ENCODE measurements at regions not wholly inside any gene's neighbourhood (a gene's known extent, or its start where the extent isn't known, plus 50 kb on each side); places are given as distances from the start of the nearest gene placed in this dataset.

- no peak for TF ChIP-seq CTCF (IDR thresholded peaks at IDR 0.05)
- no peak for TF ChIP-seq POLR2AphosphoS5 (IDR thresholded peaks at IDR 0.05)
- TF ChIP-seq POLR2A (IDR thresholded peaks at IDR 0.05) = no peak
Observed at GRCh38 chr12:67068204-67068731, 200.9 kb upstream of the CAND1 start.

Data from breast epithelium (tissue), 3 donors.